ENCODE measurements at regions not wholly inside any gene's neighbourhood (a gene's known extent, or its start where the extent isn't known, plus 50 kb on each side); places are given as distances from the start of the nearest gene placed in this dataset.
"Not testable (repeated sequence)": the region's sequence is repeated elsewhere in the genome, so short reads cannot be mapped to it uniquely, and the experiment has no call there.

GRCh38 chr19:30276883-30277280 lies 95.3 kb upstream of the ZNF536 start:
- DNase-seq = no peak
- in situ Hi-C loops (cut with MboI; ENCODE audit: low pct_unique_long_range_greater_than_20kb, low sequenced_read_pairs) = no loop called here

- no peak for DNase-seq
- in situ Hi-C loops (cut with MboI; ENCODE audit: low pct_unique_long_range_greater_than_20kb, low sequenced_read_pairs) = no loop called here
These were observed 94.0 kb upstream of the ZNF536 start for GRCh38 chr19:30277941-30278881.

- in situ Hi-C loops (cut with MboI; ENCODE audit: low pct_unique_long_range_greater_than_20kb, low sequenced_read_pairs) = no loop called here
- no peak for DNase-seq
These were observed 93.3 kb upstream of the ZNF536 start for GRCh38 chr19:30278882-30279254.

DNA sequence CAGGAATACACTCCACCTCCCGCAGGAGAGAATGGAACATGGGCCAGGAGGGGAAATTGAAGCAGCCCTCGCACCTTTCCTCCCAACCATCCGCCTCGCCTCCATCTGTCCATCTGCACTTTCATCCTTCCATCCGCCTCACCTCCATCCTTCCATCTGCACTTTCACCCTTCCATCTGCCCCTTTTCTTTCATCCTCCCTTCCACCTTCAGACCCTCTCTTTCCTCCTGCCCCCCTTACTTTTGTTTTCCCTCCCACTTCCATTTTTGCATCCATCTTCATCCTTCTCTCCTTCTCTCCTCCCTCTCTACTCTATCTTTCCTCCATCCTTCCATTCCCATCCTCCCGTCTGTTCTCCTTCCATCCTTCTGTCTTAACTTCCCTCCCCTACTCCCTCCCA lies 92.2 kb upstream of the ZNF536 start:
- in situ Hi-C loops (cut with MboI; ENCODE audit: low pct_unique_long_range_greater_than_20kb, low sequenced_read_pairs) = no loop called here
- DNase-seq = no peak

GRCh38 chr19:30281906-30282305 lies 90.3 kb upstream of the ZNF536 start:
- DNase-seq = no peak
- in situ Hi-C loops (cut with MboI; ENCODE audit: low pct_unique_long_range_greater_than_20kb, low sequenced_read_pairs) = no loop called here

- in situ Hi-C loops (cut with MboI; ENCODE audit: low pct_unique_long_range_greater_than_20kb, low sequenced_read_pairs) = no loop called here
- no peak for DNase-seq
These were observed 88.6 kb upstream of the ZNF536 start for GRCh38 chr19:30283556-30283955.

GRCh38 chr19:30284209-30284608 lies 88.0 kb upstream of the ZNF536 start:
- no peak for DNase-seq
- in situ Hi-C loops (cut with MboI; ENCODE audit: low pct_unique_long_range_greater_than_20kb, low sequenced_read_pairs) = no loop called here

DNA sequence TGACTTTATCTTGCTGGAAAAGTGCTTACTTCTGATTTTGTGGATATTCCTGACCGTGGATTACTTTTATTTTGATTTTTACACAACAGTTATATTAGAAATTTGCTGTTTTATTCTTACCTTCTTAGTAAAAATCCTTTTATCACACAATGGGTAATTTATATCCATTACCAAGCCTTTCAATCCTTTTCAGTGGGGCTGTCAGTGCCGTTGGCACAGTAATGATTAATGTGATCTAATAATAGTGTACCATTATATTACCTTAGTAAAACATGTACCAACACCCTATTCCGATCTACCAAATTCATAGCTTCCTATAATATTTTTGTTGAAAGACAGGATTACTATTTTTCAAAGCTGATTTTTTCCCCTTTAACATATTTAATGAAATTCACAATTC lies 87.3 kb upstream of the ZNF536 start:
- in situ Hi-C loops (cut with MboI; ENCODE audit: low pct_unique_long_range_greater_than_20kb, low sequenced_read_pairs) = no loop called here
- no peak for DNase-seq

DNA sequence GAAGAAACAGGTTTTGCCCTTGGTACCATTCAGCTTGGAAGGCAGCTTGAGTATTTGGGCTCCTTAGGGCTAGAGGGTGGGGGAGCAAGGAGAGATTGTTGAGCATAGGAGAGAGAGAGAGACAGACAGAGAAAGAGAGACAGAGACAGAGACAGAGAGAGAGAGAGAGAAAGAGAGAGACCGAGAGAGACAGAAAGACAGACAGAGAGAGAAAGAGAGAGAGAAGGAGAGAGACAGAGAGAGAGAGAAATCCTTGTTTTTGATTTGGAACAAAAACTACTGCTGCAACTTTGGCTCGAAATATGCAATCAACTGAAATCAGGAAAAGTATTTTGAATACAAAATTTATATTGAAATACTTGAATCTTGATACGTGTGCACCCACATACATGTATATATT lies 85.8 kb upstream of the ZNF536 start:
- no peak for DNase-seq
- in situ Hi-C loops (cut with MboI; ENCODE audit: low pct_unique_long_range_greater_than_20kb, low sequenced_read_pairs) = no loop called here

DNA sequence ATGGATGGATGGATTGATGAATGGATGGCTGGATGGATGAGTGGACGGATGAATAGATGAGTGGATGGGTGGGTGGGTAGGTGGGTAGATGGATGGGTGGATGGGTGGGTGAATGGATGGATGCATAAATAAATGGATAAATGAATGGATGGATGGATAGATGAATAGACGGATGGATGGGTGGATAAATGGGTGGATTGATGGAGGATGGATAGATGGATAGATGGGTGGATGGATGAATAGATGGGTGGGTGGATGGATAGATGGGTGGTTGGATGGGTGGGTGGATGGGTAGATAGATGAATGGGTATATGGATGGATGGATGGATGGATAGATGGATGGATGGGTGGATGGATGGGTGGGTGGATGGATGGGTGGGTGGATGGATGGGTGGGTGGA lies 84.9 kb upstream of the ZNF536 start:
- in situ Hi-C loops (cut with MboI; ENCODE audit: low pct_unique_long_range_greater_than_20kb, low sequenced_read_pairs) = no loop called here
- DNase-seq = no peak

DNA sequence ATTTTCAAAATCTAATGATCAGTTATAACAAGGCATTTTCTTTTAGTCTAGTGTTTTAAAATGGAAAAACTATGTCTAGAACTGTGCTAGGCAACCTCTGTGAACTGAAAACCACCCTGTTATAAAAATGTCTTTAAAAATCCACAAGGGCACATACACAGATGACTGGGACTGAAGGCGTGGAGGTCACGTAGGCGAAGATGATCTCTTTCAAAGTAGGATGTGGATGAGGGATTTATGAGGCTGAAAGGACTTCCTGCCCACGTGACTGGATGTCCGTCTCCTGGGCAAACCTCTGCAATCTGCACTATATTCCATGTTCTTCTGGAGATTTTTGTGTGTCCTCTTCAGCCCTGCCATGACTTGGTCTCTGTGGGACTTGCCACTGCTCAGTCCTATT lies 84.2 kb upstream of the ZNF536 start:
- in situ Hi-C loops (cut with MboI; ENCODE audit: low pct_unique_long_range_greater_than_20kb, low sequenced_read_pairs) = no loop called here
- DNase-seq = no peak

DNA sequence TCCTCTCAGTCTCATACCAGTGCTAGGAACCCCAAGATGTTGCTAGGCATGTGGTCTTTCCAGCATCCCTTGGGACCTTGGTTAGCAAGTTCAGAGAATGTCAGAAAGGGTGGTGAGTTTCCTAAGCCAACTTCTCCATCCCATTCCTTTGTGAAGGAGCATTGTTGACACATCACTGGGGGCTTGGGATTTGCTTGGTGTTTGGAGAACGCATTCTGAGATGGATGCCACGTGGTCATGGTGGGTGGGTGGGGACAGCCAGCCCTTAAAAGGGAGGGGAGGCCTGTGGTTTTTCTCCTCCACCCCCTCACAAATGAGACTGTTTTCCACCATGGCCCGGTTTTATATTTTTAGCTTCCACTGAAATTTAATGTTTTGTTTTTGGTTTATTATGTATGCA lies 83.3 kb upstream of the ZNF536 start:
- in situ Hi-C loops (cut with MboI; ENCODE audit: low pct_unique_long_range_greater_than_20kb, low sequenced_read_pairs) = no loop called here
- no peak for DNase-seq

DNA sequence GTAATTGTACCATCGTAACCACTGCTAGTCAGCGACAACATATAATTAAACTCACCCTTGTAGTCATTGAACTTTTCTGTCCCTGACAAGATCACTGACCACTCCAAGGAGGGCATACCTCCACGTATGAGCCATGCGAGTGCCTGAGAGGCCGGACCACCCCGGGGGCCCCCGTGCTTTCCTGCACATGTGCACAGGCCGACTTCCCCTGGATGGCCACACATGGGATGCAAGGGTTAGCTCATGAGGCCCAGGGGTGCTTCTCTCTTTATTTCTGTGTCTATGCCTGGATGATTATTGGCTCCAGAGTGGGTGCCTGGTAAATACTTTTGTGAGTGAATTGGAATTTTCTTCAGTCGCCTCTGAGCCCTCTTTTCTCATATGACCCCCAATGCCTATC lies 82.8 kb upstream of the ZNF536 start:
- no peak for DNase-seq
- in situ Hi-C loops (cut with MboI; ENCODE audit: low pct_unique_long_range_greater_than_20kb, low sequenced_read_pairs) = no loop called here

DNA sequence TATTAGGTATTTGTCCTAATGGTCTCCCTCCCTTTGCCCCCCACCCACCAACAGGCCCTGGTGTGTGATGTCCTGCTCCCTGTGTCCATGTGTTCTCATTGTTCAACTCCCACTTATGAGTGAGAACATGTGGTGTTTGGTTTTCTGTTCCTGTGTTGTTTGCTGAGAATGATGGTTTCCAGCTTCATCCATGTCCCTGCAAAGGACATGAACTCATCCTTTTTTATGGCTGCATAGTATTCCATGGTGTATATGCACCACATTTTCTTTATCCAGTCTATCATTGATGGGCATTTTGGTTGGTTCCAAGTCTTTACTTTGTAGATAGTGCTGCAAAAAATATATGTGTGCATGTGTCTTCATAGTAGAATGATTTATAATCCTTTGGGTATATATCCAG lies 81.4 kb upstream of the ZNF536 start:
- DNase-seq; in situ Hi-C loops (cut with MboI; ENCODE audit: low pct_unique_long_range_greater_than_20kb, low sequenced_read_pairs): not testable (repeated sequence)

GRCh38 chr19:30293051-30293785 lies 79.0 kb upstream of the ZNF536 start:
- in situ Hi-C loops (cut with MboI; ENCODE audit: low pct_unique_long_range_greater_than_20kb, low sequenced_read_pairs) = no loop called here
- no peak for DNase-seq

- in situ Hi-C loops (cut with MboI; ENCODE audit: low pct_unique_long_range_greater_than_20kb, low sequenced_read_pairs) = no loop called here
- no peak for DNase-seq
These were observed 74.2 kb upstream of the ZNF536 start for GRCh38 chr19:30297969-30298368.

GRCh38 chr19:30303131-30303654 lies 69.0 kb upstream of the ZNF536 start:
- no peak for DNase-seq
- in situ Hi-C loops (cut with MboI; ENCODE audit: low pct_unique_long_range_greater_than_20kb, low sequenced_read_pairs) = no loop called here

- DNase-seq = no peak
- in situ Hi-C loops (cut with MboI; ENCODE audit: low pct_unique_long_range_greater_than_20kb, low sequenced_read_pairs) = no loop called here
These were observed 67.6 kb upstream of the ZNF536 start for GRCh38 chr19:30304540-30304939.

- in situ Hi-C loops (cut with MboI; ENCODE audit: low pct_unique_long_range_greater_than_20kb, low sequenced_read_pairs) = no loop called here
- no peak for DNase-seq
These were observed 66.7 kb upstream of the ZNF536 start for GRCh38 chr19:30305346-30306060.

Measured in KBM-7 (cell line).